ENCODE measurements at regions not wholly inside any gene's neighbourhood (a gene's known extent, or its start where the extent isn't known, plus 50 kb on each side); places are given as distances from the start of the nearest gene placed in this dataset.

GRCh38 chr12:123037791-123038190 lies 57.3 kb downstream of the ARL6IP4 start:
- TF ChIP-seq POLR2A (IDR thresholded peaks at IDR 0.05) (no peak), CTCF (IDR thresholded peaks at IDR 0.05) (no peak)
